ENCODE measurements at regions not wholly inside any gene's neighbourhood (a gene's known extent, or its start where the extent isn't known, plus 50 kb on each side); places are given as distances from the start of the nearest gene placed in this dataset.

- no peak for TF ChIP-seq ZFX (IDR thresholded peaks at IDR 0.05; ENCODE audit: borderline replicate concordance)
- TF ChIP-seq CTCF (IDR thresholded peaks at IDR 0.05): no peak
Measured at GRCh38 chrX:4971646-4972045, 1257.0 kb downstream of the NLGN4X start.

GRCh38 chrX:4964112-4964511 is 1250.7 kb upstream of the PRKX start:
- TF ChIP-seq ZFX (IDR thresholded peaks at IDR 0.05; ENCODE audit: borderline replicate concordance) (no peak), CTCF (IDR thresholded peaks at IDR 0.05) (no peak)
- H3K27ac ChIP-seq: no peak overlapping the region

More at GRCh38 chrX:4971646-4972045, 1257.0 kb downstream of the NLGN4X start:
- no peak overlapping the region for H3K27ac ChIP-seq

- TF ChIP-seq ZFX (IDR thresholded peaks at IDR 0.05; ENCODE audit: borderline replicate concordance) (no peak), CTCF (IDR thresholded peaks at IDR 0.05) (no peak)
- no peak overlapping the region for H3K27ac ChIP-seq
Measured at GRCh38 chrX:4963432-4963831, 1250.0 kb upstream of the PRKX start.

- no peak for TF ChIP-seq CTCF (IDR thresholded peaks at IDR 0.05)
- TF ChIP-seq ZFX (IDR thresholded peaks at IDR 0.05; ENCODE audit: borderline replicate concordance): no peak
Measured at GRCh38 chrX:4944767-4945166, 1231.3 kb upstream of the PRKX start.

GRCh38 chrX:4936315-4936714 is 1222.9 kb upstream of the PRKX start:
- H3K27ac ChIP-seq: no peak overlapping the region
- TF ChIP-seq ZFX (IDR thresholded peaks at IDR 0.05; ENCODE audit: borderline replicate concordance) (no peak), CTCF (IDR thresholded peaks at IDR 0.05) (no peak)

More at GRCh38 chrX:4944767-4945166, 1231.3 kb upstream of the PRKX start:
- H3K27ac ChIP-seq: no peak overlapping the region

- TF ChIP-seq CTCF (IDR thresholded peaks at IDR 0.05) (no peak), ZFX (IDR thresholded peaks at IDR 0.05; ENCODE audit: borderline replicate concordance) (no peak)
- H3K27ac ChIP-seq: no peak overlapping the region
Measured at GRCh38 chrX:4935846-4936245, 1222.4 kb upstream of the PRKX start.

GRCh38 chrX:4935401-4935800 is 1222.0 kb upstream of the PRKX start:
- H3K27ac ChIP-seq: no peak overlapping the region
- TF ChIP-seq CTCF (IDR thresholded peaks at IDR 0.05) (no peak), ZFX (IDR thresholded peaks at IDR 0.05; ENCODE audit: borderline replicate concordance) (no peak)
